Erythroblast (primary cell): ENCODE measurements at regions not wholly inside any gene's neighbourhood (a gene's known extent, or its start where the extent isn't known, plus 50 kb on each side); places are given as distances from the start of the nearest gene placed in this dataset.

Experiments
- GATA1 ChIP-seq: IDR thresholded peaks from 2 replicates; pipeline ENCODE4 v1.6.1; 2011; ENCODE audit warnings: low read depth, mild to moderate bottlenecking, control low read depth, low read length, moderate library complexity
- POLR2A ChIP-seq: IDR thresholded peaks from 2 replicates; pipeline ENCODE4 v1.6.1; 2011; ENCODE audit warnings: mild to moderate bottlenecking, low read length

DNA sequence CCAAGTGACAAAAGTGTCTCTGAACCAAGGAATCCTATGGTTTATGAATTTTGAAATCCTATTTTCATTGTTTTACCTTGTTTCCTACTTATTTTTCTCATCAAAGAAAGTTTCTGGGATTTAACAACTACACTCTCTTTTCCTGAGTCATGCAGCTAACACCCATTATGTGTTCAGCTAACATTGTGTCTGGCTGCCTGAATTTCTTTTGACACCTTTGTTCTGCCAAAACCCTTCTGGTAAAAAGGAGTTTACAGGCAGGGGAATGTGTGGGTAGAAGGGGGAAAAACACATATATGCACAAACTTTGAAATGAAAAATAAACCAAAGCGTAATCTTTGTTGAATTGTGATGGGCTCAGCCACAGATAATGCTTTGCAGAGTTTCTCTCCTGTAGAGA lies 146.2 kb downstream of the COX7C start:
- TF ChIP-seq POLR2A (no peak), GATA1 (no peak)
